Trophoblast cell (in vitro differentiated cells and primary cell): ENCODE measurements at regions not wholly inside any gene's neighbourhood (a gene's known extent, or its start where the extent isn't known, plus 50 kb on each side); places are given as distances from the start of the nearest gene placed in this dataset.

ENCODE experiments used
- DNase-seq, 2 donors: peaks; one replicate each; pipeline ENCODE4 v3.0.0-alpha.2; 2016
- H2AFZ ChIP-seq: 2 replicates; pipeline ENCODE4 v1.6.1; 2013; ENCODE audit warnings: low read length, moderate library complexity, mild to moderate bottlenecking; ENCODE audit not compliant: insufficient read depth, poor library complexity
- H2AK5ac ChIP-seq: 2 replicates; pipeline ENCODE4 v1.6.1; 2013; ENCODE audit warnings: mild to moderate bottlenecking, low read length
- H2BK120ac ChIP-seq: 2 replicates; pipeline ENCODE4 v1.6.1; 2013; ENCODE audit warnings: low read length, mild to moderate bottlenecking, moderate library complexity; ENCODE audit not compliant: insufficient read depth, poor library complexity
- H2BK12ac ChIP-seq: 2 replicates; pipeline ENCODE4 v1.6.1; 2013; ENCODE audit warnings: mild to moderate bottlenecking, low read length, moderate library complexity
- H2BK5ac ChIP-seq: 2 replicates; pipeline ENCODE4 v1.6.1; 2013; ENCODE audit warnings: low read length, low read depth, moderate library complexity, mild to moderate bottlenecking; ENCODE audit not compliant: poor library complexity
- H3K14ac ChIP-seq: 2 replicates; pipeline ENCODE4 v1.6.1; 2013; ENCODE audit warnings: mild to moderate bottlenecking, low read length
- H3K18ac ChIP-seq: 2 replicates; pipeline ENCODE4 v1.6.1; 2013; ENCODE audit warnings: mild to moderate bottlenecking, low read length
- H3K23ac ChIP-seq: 2 replicates; pipeline ENCODE4 v1.6.1; 2013; ENCODE audit warnings: low read length
- H3K27ac ChIP-seq: 2 replicates; pipeline ENCODE4 v1.5.1; 2013; ENCODE audit warnings: low read depth, mild to moderate bottlenecking, inconsistent platforms, low read length, moderate library complexity
- H3K27me3 ChIP-seq: 2 replicates; pipeline ENCODE4 v1.6.1; 2013; ENCODE audit warnings: inconsistent platforms, mild to moderate bottlenecking, low read length, moderate library complexity; ENCODE audit not compliant: insufficient read depth
- H3K36me3 ChIP-seq, 2 experiments: 1 replicate in 1 of 2; 2 replicates in 1 of 2; pipeline ENCODE4 v1.6.1; 2013; ENCODE audit warnings: low read length in 2 of 2, mild to moderate bottlenecking in 2 of 2, moderate library complexity in 1 of 2; ENCODE audit not compliant: insufficient read depth in 2 of 2, control insufficient read depth in 1 of 2
- H3K4ac ChIP-seq: 2 replicates; pipeline ENCODE4 v1.6.1; 2013; ENCODE audit warnings: low read depth, mild to moderate bottlenecking, low read length, moderate library complexity
- H3K4me1 ChIP-seq, 2 experiments: 1 replicate in 1 of 2; 2 replicates in 1 of 2; pipeline ENCODE4 v1.6.1; 2013; ENCODE audit warnings: low read length in 2 of 2, mild to moderate bottlenecking in 2 of 2, moderate library complexity in 1 of 2; ENCODE audit not compliant: insufficient read depth in 2 of 2, control insufficient read depth in 1 of 2
- H3K4me2 ChIP-seq: 2 replicates; pipeline ENCODE4 v1.6.1; 2013; ENCODE audit warnings: inconsistent platforms, mild to moderate bottlenecking, low read length, moderate library complexity
- H3K4me3 ChIP-seq: 2 replicates; pipeline ENCODE4 v1.5.1; 2013; ENCODE audit warnings: mild to moderate bottlenecking, low read depth, low read length, inconsistent platforms
- H3K79me1 ChIP-seq: one replicate; pipeline ENCODE4 v1.6.1; 2013; ENCODE audit warnings: low read length
- H3K79me2 ChIP-seq: 2 replicates; pipeline ENCODE4 v1.6.1; 2013; ENCODE audit warnings: low read length, mild to moderate bottlenecking; ENCODE audit not compliant: control insufficient read depth, insufficient read depth, poor library complexity
- H3K9ac ChIP-seq: 2 replicates; pipeline ENCODE4 v1.6.1; 2013; ENCODE audit warnings: mild to moderate bottlenecking, low read length
- H3K9me3 ChIP-seq: 2 replicates; pipeline ENCODE4 v1.6.1; 2013; ENCODE audit warnings: low read depth, mild to moderate bottlenecking, control low read depth, inconsistent platforms, low read length; ENCODE audit not compliant: insufficient read depth
- H4K12ac ChIP-seq: 2 replicates; pipeline ENCODE4 v1.6.1; 2013; ENCODE audit warnings: low read depth, mild to moderate bottlenecking, low read length, moderate library complexity
- H4K8ac ChIP-seq: 2 replicates; pipeline ENCODE4 v1.6.1; 2013; ENCODE audit warnings: low read depth, mild to moderate bottlenecking, low read length, moderate library complexity
- H4K91ac ChIP-seq: one replicate; pipeline ENCODE4 v1.6.1; 2013; ENCODE audit warnings: low read depth, mild to moderate bottlenecking, low read length, moderate library complexity
- WGBS: extraction: QIAGEN DNeasy Blood & Tissue Kit; methylation state at CpG from one replicate; pipeline ENCODE4 v1.1.7; 2013; ENCODE audit warnings: missing lambda C conversion rate; ENCODE audit not compliant: insufficient read length, insufficient coverage; ENCODE audit errors: extremely low coverage; 5-methylcytosine and 5-hydroxymethylcytosine counted together

- Histone ChIP-seq H3K79me1 (peaks cover 28% of the 10 kb centered on the region), H2AK5ac (peak overlapping the region; percentile 80), H3K27ac (peak overlapping the region; percentile 81), H4K91ac (peak overlapping the region; percentile 98), H2BK12ac (peak overlapping the region; percentile 86), H3K4me2 (no peak overlapping the region), H3K9ac (no peak overlapping the region), H3K23ac (no peak overlapping the region), H4K8ac (peak overlapping the region; percentile 55), H2AFZ (peak overlapping the region; percentile 26), H3K4me1 (peaks cover 42 to 45% of the 10 kb centered on the region in 2 experiments), H3K18ac (peak overlapping the region; percentile 60), H3K36me3 (no peaks in the 10 kb centered on the region), H3K4ac (peak overlapping the region; percentile 35), H3K4me3 (no peak overlapping the region), H3K14ac (peak overlapping the region; percentile 84), H4K12ac (no peak overlapping the region), H2BK120ac (peak overlapping the region; percentile 93), H3K27me3 (no peaks in the 10 kb centered on the region), H2BK5ac (peak overlapping the region; percentile 63), H3K79me2 (peaks cover 8% of the 10 kb centered on the region), H3K9me3 (peaks cover 2% of the 10 kb centered on the region)
- no CpG with 5 or more reads among the region's 3 CpGs for WGBS
- no peak for DNase-seq
These were observed 312.8 kb upstream of the ZMIZ1 start for GRCh38 chr10:78755877-78756455.

DNA sequence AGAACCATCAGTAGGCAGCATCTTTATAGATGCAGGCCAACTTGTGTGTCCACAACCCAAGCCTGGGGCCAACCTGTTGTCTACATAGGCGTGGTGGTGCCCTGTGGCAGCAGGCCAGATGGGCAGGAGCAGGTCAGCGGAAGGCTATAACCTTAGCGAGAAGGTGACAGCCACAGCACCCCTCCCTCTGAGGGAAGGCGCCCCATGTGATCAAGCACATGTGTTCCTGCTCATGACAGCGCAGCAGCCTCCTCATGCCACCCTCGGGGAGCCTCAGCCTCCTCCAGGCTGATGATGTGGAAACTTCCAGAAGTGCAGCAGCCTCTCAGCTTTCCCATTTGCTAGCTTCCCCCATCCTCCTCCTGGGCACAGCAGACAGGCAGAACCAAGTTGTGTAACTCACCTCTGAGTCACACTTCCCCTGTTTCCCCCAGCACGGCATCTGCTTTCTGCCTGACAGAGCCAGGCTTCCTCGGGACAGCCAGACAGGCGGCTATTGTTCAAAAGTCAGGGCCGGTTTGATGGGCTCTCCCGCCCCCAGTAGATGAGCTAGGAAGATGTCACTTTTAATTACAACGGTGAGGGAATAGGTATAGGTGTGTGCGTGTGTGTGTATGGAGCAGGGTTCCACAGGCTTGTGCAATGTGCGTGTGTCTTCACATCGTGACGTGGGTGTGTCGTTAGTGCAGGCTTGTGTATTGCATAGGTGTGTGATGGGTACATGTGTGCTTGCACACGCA is 312.0 kb upstream of the ZMIZ1 start:
- peak overlapping the region; percentile 92 for H2AK5ac ChIP-seq
- H2BK120ac ChIP-seq, result peak overlapping the region; percentile 93
- peak overlapping the region; percentile 90 for H3K14ac ChIP-seq
- H3K27ac ChIP-seq, result peak overlapping the region; percentile 97
- peak overlapping the region; percentile 19 for H2AFZ ChIP-seq
- H2BK5ac ChIP-seq, result peak overlapping the region; percentile 93
- H3K4me3 ChIP-seq, result peak overlapping the region; percentile 40
- H3K18ac ChIP-seq, result peak overlapping the region; percentile 92
- H3K4me2 ChIP-seq, result peak overlapping the region; percentile 9
- DNase-seq, result peak; percentile 74 to 76
- no peak overlapping the region for H4K12ac ChIP-seq
- WGBS, result no CpG with 5 or more reads among the region's 18 CpGs
- H4K8ac ChIP-seq, result peak overlapping the region; percentile 71
- peak overlapping the region; percentile 96 for H2BK12ac ChIP-seq
- H3K23ac ChIP-seq, result no peak overlapping the region
- peaks cover 30% of the 10 kb centered on the region for H3K79me1 ChIP-seq
- H3K79me2 ChIP-seq, result peaks cover 8% of the 10 kb centered on the region
- H3K4ac ChIP-seq, result peak overlapping the region; percentile 84
- H3K4me1 ChIP-seq, result peaks cover 42 to 48% of the 10 kb centered on the region in 2 experiments
- no peaks in the 10 kb centered on the region for H3K36me3 ChIP-seq
- H4K91ac ChIP-seq, result peak overlapping the region; percentile 98
- peaks cover 2% of the 10 kb centered on the region for H3K9me3 ChIP-seq
- no peaks in the 10 kb centered on the region for H3K27me3 ChIP-seq
- no peak overlapping the region for H3K9ac ChIP-seq

- Histone ChIP-seq H3K4me1 (peaks cover 42 to 48% of the 10 kb centered on the region in 2 experiments), H3K18ac (peak overlapping the region; percentile 93), H3K9me3 (peaks cover 2% of the 10 kb centered on the region), H2AFZ (no peak overlapping the region), H3K27me3 (no peaks in the 10 kb centered on the region), H3K4me3 (peak overlapping the region; percentile 40), H2BK12ac (peak overlapping the region; percentile 87), H3K27ac (peak overlapping the region; percentile 97), H4K8ac (peak overlapping the region; percentile 68), H4K91ac (peak overlapping the region; percentile 96), H3K79me1 (peaks cover 30% of the 10 kb centered on the region), H3K14ac (peak overlapping the region; percentile 78), H2AK5ac (peak overlapping the region; percentile 63), H3K23ac (no peak overlapping the region), H2BK5ac (peak overlapping the region; percentile 66), H3K36me3 (no peaks in the 10 kb centered on the region), H3K4ac (peak overlapping the region; percentile 53), H3K4me2 (peak overlapping the region; percentile 9), H3K9ac (no peak overlapping the region), H3K79me2 (peaks cover 8% of the 10 kb centered on the region), H4K12ac (peak overlapping the region; percentile 25), H2BK120ac (peak overlapping the region; percentile 77)
- no CpG with 5 or more reads among the region's 16 CpGs for WGBS
- DNase-seq, result peak in 1 of 2 donors; percentile 9
These were observed 311.3 kb upstream of the ZMIZ1 start for GRCh38 chr10:78757344-78757925.

- Histone ChIP-seq H4K8ac (peak overlapping the region; percentile 68), H3K4ac (peak overlapping the region; percentile 53), H3K4me1 (peaks cover 42 to 50% of the 10 kb centered on the region in 2 experiments), H2BK12ac (peak overlapping the region; percentile 87), H3K27ac (peak overlapping the region; percentile 97), H3K79me2 (peaks cover 8% of the 10 kb centered on the region), H3K4me3 (no peak overlapping the region), H2BK120ac (peak overlapping the region; percentile 77), H3K36me3 (no peaks in the 10 kb centered on the region), H3K4me2 (no peak overlapping the region), H3K9me3 (peaks cover 2% of the 10 kb centered on the region), H3K27me3 (no peaks in the 10 kb centered on the region), H3K18ac (peak overlapping the region; percentile 93), H3K14ac (peak overlapping the region; percentile 78), H3K23ac (no peak overlapping the region), H4K91ac (peak overlapping the region; percentile 96), H3K9ac (no peak overlapping the region), H2BK5ac (peak overlapping the region; percentile 66), H2AFZ (peak overlapping the region; percentile 32), H3K79me1 (peaks cover 34% of the 10 kb centered on the region), H2AK5ac (peak overlapping the region; percentile 63), H4K12ac (peak overlapping the region; percentile 25)
- no peak for DNase-seq
- WGBS, result no CpG with 5 or more reads among the region's 6 CpGs
These were observed 310.6 kb upstream of the ZMIZ1 start for GRCh38 chr10:78758176-78758575.
